ENCODE measurements at regions not wholly inside any gene's neighbourhood (a gene's known extent, or its start where the extent isn't known, plus 50 kb on each side); places are given as distances from the start of the nearest gene placed in this dataset.
"Not testable (repeated sequence)": the region's sequence is repeated elsewhere in the genome, so short reads cannot be mapped to it uniquely, and the experiment has no call there.

- DNase-seq (ENCODE audit: low read depth), result no peak
Observed at GRCh38 chr2:122009561-122009960, 254.1 kb downstream of the TSN start.

DNA sequence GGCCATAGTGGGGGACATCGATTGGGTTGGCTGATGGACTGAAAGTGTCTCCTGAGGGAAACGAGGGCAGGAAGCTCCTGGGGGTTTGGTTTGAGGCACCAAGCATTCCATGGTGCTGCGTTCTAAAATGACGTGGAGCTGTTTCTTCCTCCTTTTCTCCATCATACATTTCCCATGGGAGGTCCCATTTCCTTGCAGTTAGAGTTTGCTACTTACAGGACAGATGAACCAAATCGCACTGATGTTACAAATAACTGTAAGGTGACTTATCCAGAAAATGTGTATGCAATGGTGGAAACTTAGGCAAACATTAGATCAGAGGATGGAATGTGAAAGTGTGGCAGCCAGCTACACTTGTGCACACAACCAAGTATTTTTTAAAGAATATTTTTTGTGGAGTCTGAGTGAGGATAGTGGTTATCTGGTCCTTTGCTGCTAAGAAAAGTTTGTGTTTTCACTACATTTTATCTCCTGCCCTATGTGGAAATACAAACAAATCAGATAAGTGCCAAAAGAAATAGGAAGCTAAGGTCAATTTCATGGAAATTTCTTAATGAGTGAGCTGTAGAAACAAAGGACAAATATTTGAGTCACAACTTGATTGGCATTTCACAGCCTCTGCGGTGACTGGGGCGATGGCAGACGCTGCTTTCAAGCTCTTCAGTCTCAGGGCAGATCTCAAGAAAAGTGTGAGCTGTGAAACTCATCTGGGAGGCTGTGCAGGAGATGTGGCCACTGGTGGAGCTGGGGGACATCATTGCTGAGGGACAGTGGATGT is 256.2 kb downstream of the TSN start:
- no peak for DNase-seq (ENCODE audit: low read depth)

- DNase-seq (ENCODE audit: low read depth), result no peak
Observed at GRCh38 chr2:122018736-122019135, 263.3 kb downstream of the TSN start.

DNA sequence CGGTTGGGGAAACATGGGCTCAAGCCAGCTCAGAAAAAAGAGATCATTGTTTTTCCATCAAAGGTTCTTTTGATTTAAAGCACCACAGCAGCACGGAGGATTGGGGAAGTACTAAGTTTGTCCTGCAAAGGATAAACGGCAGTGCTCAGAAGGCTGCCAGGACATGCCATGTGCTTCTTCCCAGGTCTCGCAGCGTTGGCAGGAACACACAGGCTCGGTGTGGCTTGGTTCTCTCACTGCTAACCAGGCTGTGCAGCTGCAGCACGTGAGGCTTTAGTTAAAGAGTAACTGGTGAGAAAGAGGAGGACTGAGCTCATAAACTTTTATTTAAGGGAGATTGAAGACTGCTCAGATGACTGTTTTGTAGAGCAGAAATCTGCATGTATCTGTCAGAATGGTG is 264.3 kb downstream of the TSN start:
- DNase-seq (ENCODE audit: low read depth), result no peak

GRCh38 chr2:122020377-122020776 is 264.9 kb downstream of the TSN start:
- no peak for DNase-seq (ENCODE audit: low read depth)

GRCh38 chr2:122021941-122022340 is 266.5 kb downstream of the TSN start:
- no peak for DNase-seq (ENCODE audit: low read depth)

DNA sequence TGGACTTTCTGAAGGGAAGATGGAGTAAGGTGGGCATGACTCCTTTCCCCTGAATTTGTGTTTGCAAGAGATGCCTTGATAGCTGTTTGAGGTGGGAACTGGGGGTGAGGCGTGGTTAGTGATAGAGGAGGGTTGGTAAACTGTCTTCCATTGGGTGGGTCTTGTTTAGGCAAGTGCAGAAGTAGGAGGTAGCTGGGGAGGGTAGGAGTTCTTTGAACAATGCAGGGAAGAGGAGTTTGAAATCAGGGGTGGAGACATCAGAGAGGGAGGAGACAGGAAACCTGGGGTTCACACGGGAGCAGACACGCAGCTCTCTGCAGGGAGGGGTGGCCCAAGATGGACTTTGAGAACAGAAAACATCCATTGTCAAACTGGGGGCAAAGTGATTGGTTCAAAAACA is 267.1 kb downstream of the TSN start:
- DNase-seq (ENCODE audit: low read depth), result no peak

GRCh38 chr2:122023059-122023864 is 267.8 kb downstream of the TSN start:
- no peak for DNase-seq (ENCODE audit: low read depth)

GRCh38 chr2:122027510-122028217 is 272.2 kb downstream of the TSN start:
- DNase-seq (ENCODE audit: low read depth), result no peak

DNA sequence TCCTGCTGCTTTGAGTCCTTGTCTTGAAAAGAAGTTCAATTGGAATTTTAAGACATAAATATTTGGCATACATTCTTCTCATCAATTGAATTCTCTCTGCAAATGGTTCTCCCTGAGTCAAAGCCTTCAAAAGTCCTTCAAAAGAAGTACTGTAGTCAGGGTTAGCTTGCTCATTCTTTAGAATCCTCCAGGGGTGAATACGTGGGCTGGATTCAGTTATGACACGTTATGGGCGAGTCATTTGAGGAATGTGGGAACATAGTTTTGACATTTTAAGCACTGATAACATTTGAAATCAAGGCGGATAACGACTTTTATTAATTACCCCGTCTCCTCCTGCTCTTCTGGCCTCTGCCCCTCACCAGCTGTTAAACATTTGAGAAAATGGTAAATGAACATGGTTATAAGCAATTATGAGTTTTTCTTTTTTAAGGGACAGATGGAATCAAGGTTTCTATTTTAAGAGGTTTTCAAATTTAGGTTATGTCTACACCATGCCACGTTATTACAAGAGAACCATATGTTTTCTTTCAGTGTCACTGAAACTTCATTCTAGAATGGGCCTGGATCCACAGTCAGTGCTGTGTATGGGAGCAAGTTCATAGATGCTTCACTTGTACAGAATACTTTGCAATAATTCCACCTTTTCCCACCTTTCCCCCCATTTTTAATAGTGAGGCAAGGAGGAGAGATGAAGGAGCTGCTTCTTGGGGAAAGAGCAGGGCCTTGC is 273.1 kb downstream of the TSN start:
- no peak for DNase-seq (ENCODE audit: low read depth)

GRCh38 chr2:122029456-122029855 is 274.0 kb downstream of the TSN start:
- DNase-seq (ENCODE audit: low read depth), result no peak

DNA sequence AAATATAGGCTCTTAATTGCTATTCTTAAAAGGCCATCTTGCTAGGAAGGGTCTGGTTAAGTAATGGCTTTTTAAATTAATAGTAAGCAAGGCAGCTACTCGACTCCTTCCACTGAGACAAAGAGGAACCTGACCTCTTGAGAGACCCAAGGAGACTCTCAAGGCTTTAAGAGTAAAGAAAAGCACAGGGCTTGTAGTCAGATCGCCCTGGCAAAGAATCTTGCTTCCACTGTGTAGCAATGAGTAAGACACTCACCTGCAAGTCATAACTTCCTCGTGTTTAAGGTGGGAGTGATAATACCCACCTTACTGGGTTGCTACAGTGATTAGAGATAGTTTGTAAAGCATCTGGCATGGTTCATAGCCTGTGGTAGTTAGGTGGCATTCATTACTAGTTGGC is 274.5 kb downstream of the TSN start:
- no peak for DNase-seq (ENCODE audit: low read depth)

GRCh38 chr2:122031544-122032263 is 276.3 kb downstream of the TSN start:
- DNase-seq (ENCODE audit: low read depth), result no peak

DNA sequence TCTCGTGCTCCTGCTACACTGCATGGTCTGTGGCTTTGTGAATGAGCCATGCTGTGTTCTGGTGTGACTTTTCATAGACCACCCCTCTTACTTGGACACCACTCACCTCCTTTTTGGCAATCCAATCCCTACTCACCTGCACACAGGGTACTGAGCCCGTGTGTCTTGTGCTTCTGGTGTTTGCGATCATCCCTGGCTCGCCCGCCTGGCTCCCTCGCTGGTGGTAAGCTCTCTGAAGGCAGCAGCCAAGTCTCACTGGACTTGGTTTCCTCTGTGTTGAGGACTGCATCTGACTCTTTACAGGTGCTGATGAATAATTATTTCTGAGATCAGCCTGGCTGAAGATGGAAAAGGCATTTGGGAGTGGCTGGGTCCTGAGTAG is 276.8 kb downstream of the TSN start:
- no peak for DNase-seq (ENCODE audit: low read depth)

- no peak for DNase-seq (ENCODE audit: low read depth)
Observed at GRCh38 chr2:122033778-122034177, 278.3 kb downstream of the TSN start.

DNA sequence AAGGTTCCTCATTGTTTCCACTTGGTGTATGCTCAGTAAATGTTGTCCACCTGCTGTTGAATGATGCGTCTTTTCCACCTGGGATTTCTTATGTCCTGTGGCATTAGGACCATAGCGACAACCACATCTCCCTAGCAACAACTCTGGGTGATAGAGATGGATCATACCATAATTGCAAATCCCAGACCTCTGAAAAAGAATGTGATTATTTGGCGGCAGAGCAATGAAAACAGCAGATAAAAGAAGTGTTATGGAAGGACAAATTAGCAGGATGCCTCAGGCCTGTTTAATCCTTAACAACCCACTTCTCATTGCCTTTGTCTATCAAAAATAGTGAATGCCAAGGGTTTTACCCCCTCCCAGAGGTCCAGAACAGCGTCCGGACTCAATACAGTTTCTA is 278.9 kb downstream of the TSN start:
- DNase-seq (ENCODE audit: low read depth), result no peak

DNA sequence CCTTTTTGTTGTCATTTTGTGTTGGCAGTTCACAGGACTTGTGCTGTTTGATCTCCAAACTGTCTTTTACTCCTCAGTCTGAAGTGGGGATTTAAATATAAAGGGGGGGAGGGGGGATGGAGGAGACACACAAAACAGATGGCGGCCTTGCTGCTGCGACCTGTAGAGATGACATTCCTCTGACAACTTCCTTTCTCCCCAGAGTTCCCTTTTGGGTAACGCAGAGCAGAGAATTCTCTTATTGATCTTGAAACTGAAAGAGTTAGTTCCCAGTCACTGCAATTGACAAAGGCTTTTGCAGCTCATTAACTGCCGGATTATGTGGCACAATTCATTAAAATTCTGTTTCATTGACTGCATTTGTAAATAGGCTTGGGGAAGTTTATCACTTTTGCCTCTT is 279.3 kb downstream of the TSN start:
- DNase-seq (ENCODE audit: low read depth), result no peak

- DNase-seq (ENCODE audit: low read depth), result not testable (repeated sequence)
Observed at GRCh38 chr2:122038816-122039215, 283.4 kb downstream of the TSN start.

DNA sequence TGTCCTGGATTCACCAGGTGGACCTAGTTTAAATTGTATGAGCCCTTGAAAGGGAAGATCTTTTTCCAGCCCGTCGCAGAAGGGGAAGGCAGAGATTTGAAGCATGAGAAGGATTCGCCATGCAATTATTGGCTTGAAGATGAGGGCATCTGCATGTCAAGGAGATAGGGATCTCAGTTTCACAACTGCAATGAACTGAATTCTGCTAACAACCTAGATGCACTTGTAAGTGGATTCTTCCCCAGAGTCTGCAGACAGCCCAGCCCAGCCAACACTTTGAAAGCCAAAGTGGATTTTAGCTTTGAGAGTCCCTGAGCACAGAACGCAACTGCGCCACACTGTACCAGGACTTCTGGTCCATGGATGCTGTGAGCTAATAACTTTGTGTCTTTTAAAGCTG is 286.0 kb downstream of the TSN start:
- no peak for DNase-seq (ENCODE audit: low read depth)

- DNase-seq (ENCODE audit: low read depth), result not testable (repeated sequence)
Observed at GRCh38 chr2:122051659-122052058, 296.2 kb downstream of the TSN start.

DNA sequence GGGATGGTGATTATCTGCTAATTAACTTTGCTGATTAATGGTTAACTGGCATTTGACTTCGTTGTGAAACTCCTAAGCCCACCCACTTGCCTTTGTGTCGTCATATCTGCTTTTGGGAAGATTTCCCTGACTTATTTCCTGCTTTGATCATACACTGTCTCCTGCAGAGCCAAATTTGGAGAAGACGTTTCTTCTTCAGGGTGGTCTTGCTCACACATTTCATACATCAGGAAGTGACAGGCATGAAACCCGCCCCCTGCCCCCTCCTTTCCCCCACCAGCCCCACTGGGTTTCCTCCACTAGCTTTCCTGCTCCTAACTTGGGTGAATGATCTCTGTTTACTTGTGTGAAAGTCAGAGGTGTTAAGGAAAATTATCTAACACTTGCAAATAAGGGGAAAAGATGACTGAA is 300.1 kb downstream of the TSN start:
- DNase-seq (ENCODE audit: low read depth), result no peak

All from myocyte (in vitro differentiated cells).